Sigmoid colon (tissue), 6 donors: ENCODE measurements at regions not wholly inside any gene's neighbourhood (a gene's known extent, or its start where the extent isn't known, plus 50 kb on each side); places are given as distances from the start of the nearest gene placed in this dataset.

Source experiments
- DNase-seq: peaks from one replicate; pipeline ENCODE4 v3.0.0-alpha.2; 2019
- H3K27ac ChIP-seq, 4 donors: fragments of 200-600 bp; sonication (generic); one replicate each; pipeline ENCODE4 v1.5.1; 2016 to 2019; ENCODE audit warnings: mild to moderate bottlenecking in 1 of 4
- H3K27me3 ChIP-seq, 3 donors: fragments of 200-600 bp; sonication (generic); one replicate each; pipeline ENCODE4 v1.5.1; 2019; ENCODE audit warnings: mild to moderate bottlenecking in 1 of 3
- H3K36me3 ChIP-seq, 4 donors: fragments of 200-600 bp; sonication (generic); one replicate each; pipeline ENCODE4 v1.5.1; 2016 to 2019
- H3K4me1 ChIP-seq, 4 donors: fragments of 200-600 bp; sonication (generic); one replicate each; pipeline ENCODE4 v1.5.1; 2017 to 2019
- H3K4me3 ChIP-seq, 4 donors: fragments of 200-600 bp; sonication (generic); one replicate each; pipeline ENCODE4 v1.5.1; 2017 to 2019; ENCODE audit warnings: mild to moderate bottlenecking in 2 of 4, moderate library complexity in 1 of 4
- H3K9me3 ChIP-seq, 4 donors: fragments of 200-600 bp in 3 of 4; sonication (generic) in 3 of 4; one replicate each; pipeline versions ENCODE4 v1.5.1 to v1.6.1; 2013 to 2019
- EP300 ChIP-seq, 4 donors: sonication (generic); formaldehyde crosslinking; IDR thresholded peaks; one replicate each; pipeline ENCODE4 v1.6.1; 2017; ENCODE audit warnings: antibody characterized with exemption in 4 of 4
- POLR2A ChIP-seq, 2 donors: fragments of 450-650 bp; IDR thresholded peaks; one replicate each; pipeline ENCODE4 v1.6.1; 2016; ENCODE audit warnings: antibody characterized with exemption in 2 of 2, mild to moderate bottlenecking in 2 of 2, moderate library complexity in 2 of 2
- POLR2AphosphoS5 ChIP-seq, 4 donors: sonication (generic); formaldehyde crosslinking; IDR thresholded peaks; one replicate each; pipeline ENCODE4 v1.6.1; 2017; ENCODE audit warnings: antibody characterized with exemption in 4 of 4
- WGBS, 2 donors: extraction: QIAGEN DNeasy Blood & Tissue Kit; methylation state at CpG; one replicate each; pipeline ENCODE4 v1.1.7; 2013; 5-methylcytosine and 5-hydroxymethylcytosine counted together
- intact Hi-C: fragments of 100-400 bp; cut with DNase I; formaldehyde crosslinking; loops from one replicate; pipeline ENCODE4 v1.15.1; 2023
- TF ChIP-seq, protein P1 (sequence below), 4 experiments: fragments of 450-650 bp in 3 of 4; fragments of 200-600 bp in 1 of 4; IDR thresholded peaks; one replicate each; pipeline ENCODE4 v1.5.1; 2016 to 2019; ENCODE audit warnings: antibody characterized with exemption in 4 of 4, mild to moderate bottlenecking in 3 of 4, moderate library complexity in 2 of 4
- donor health status: healthy with polysubstance abuse.
- donor health status: healthy.

DNA sequence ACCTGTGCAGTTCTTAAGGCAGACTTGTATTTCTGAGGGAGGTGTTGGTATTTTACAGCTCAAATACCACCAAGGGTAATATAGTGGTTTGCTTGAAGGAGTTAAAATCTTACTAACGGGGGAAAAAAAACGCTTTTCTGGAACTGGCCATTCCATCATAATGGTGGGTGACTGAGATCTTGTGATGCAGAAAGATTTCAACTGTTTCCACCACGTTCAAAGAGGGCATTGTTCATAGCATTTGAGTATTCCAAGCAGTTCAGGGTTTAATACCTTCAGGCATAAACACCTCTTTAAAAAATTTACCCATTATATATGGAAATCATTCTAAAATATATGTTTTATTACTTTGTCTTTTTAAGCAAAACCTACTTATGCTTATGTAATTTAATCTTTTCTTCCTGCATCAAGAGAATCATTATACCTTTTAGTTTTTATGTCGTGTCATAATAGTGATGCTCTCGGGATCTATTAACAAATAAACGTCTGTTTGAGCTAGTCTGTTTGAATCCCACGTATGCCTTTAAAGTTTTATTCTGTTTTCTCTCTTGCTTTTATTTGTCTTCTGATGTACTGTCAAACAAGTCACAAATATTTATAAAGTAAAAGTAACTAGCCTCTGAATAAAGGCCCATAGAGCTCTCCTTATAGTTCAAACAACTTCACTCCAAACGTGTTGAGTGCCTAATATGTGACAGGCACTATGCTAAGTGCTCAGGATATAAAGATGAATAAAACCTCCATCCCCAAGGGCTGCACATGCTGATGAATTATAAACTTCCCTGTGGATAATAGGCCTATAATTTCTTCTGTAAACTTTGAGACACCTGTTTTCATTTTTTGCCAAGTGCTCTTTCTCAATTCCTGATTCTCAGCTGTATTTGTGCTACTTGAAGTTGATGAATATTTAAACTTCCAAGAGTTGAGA is 298.8 kb upstream of the FERMT1 start:
- Histone ChIP-seq H3K27me3 (no peaks in the 10 kb centered on the region), H3K4me1 (no peaks in the 10 kb centered on the region), H3K36me3 (no peaks in the 10 kb centered on the region), H3K9me3 (no peaks in the 10 kb centered on the region), H3K27ac (no peak overlapping the region), H3K4me3 (no peak overlapping the region)
- WGBS, 2 donors, result 41 to 62% methylated on average over 8 of the region's 8 CpGs
- TF ChIP-seq EP300 (IDR thresholded peaks at IDR 0.05) (no peak), POLR2A (IDR thresholded peaks at IDR 0.05) (no peak)
- TF ChIP-seq, protein P1, sequence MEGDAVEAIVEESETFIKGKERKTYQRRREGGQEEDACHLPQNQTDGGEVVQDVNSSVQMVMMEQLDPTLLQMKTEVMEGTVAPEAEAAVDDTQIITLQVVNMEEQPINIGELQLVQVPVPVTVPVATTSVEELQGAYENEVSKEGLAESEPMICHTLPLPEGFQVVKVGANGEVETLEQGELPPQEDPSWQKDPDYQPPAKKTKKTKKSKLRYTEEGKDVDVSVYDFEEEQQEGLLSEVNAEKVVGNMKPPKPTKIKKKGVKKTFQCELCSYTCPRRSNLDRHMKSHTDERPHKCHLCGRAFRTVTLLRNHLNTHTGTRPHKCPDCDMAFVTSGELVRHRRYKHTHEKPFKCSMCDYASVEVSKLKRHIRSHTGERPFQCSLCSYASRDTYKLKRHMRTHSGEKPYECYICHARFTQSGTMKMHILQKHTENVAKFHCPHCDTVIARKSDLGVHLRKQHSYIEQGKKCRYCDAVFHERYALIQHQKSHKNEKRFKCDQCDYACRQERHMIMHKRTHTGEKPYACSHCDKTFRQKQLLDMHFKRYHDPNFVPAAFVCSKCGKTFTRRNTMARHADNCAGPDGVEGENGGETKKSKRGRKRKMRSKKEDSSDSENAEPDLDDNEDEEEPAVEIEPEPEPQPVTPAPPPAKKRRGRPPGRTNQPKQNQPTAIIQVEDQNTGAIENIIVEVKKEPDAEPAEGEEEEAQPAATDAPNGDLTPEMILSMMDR (IDR thresholded peaks at IDR 0.05), result no peak
- intact Hi-C loops, result no loop called here
- no peak for DNase-seq

DNA sequence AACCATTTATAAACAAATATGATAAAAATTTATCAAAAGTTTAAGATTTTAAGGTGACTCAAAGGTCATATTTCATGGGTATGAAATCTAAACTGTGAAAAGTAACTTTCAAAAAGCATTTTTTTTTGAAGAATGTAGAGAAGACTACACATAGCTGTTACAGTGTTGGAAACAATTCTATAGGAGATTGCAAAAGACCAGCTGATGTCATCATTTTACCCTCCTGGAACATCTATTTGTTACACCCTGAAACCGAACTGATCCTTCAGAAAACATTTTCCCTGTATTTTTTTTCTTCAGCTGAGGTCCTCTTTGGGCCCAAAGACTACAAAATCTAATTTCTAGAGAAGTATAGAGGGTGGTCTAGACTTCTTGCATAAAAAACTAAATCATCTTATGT is 297.5 kb upstream of the FERMT1 start:
- intact Hi-C loops, result no loop called here
- Histone ChIP-seq H3K27me3 (no peaks in the 10 kb centered on the region), H3K4me3 (no peak overlapping the region), H3K27ac (no peak overlapping the region), H3K36me3 (no peaks in the 10 kb centered on the region), H3K4me1 (no peaks in the 10 kb centered on the region), H3K9me3 (peaks cover 0 to 1% (median 0%) of the 10 kb centered on the region in 4 donors)
- DNase-seq, result no peak
- TF ChIP-seq POLR2A (IDR thresholded peaks at IDR 0.05) (no peak), EP300 (IDR thresholded peaks at IDR 0.05) (no peak), POLR2AphosphoS5 (IDR thresholded peaks at IDR 0.05) (no peak)
- TF ChIP-seq, protein P1 (IDR thresholded peaks at IDR 0.05), result no peak
- 47 to 71% methylated on average over 1 of the region's 1 CpG for WGBS, 2 donors

DNA sequence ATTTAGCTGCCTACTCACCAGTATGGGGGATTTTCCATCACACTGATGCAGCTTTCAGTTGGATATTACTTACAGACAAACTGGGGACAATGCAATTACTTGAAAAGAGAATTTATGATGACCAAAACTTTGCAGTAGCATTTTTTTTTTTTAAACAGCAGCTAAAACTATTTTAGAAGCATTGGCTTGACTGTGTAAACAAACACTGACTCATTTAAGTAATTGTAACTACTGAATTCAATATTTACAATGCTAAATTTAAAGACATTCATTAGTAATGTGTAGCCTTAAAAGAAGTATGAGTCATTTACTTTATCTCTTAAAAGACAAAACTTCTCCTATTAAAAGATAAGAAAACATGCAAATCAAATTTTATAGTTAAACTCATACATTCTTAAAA is 295.9 kb upstream of the FERMT1 start:
- intact Hi-C loops, result no loop called here
- TF ChIP-seq POLR2A (IDR thresholded peaks at IDR 0.05) (no peak), POLR2AphosphoS5 (IDR thresholded peaks at IDR 0.05) (no peak), EP300 (IDR thresholded peaks at IDR 0.05) (no peak)
- TF ChIP-seq, protein P1 (IDR thresholded peaks at IDR 0.05), result no peak

DNA sequence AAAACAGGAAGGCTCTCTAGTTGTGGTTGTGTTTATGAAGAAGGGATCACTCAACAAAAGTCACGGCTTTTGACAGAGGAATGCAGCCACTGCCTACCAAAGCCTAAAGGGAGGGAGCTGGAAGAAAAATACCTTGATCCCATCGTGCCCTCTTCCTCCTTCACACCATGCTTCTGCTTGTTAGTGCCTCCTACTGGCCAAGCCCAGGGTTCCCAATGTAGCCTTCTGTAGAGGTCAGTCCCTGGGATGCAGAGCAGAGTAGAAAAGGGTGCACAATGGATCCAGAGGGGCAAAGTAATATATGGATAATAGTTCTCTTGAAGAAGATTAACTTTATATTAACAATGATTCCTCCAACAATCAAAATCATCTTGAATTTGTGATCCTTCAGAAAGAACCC is 293.5 kb upstream of the FERMT1 start:
- H3K9me3 ChIP-seq, result peaks cover 0 to 2% (median 0%) of the 10 kb centered on the region in 4 donors
- intact Hi-C loops, result no loop called here
- H3K36me3 ChIP-seq, result no peaks in the 10 kb centered on the region
- H3K4me3 ChIP-seq, result no peak overlapping the region
- no peaks in the 10 kb centered on the region for H3K4me1 ChIP-seq
- WGBS, 2 donors, result 58 to 77% methylated on average over 2 of the region's 2 CpGs
- no peaks in the 10 kb centered on the region for H3K27me3 ChIP-seq
- TF ChIP-seq POLR2A (IDR thresholded peaks at IDR 0.05), result no peak
- TF ChIP-seq, protein P1 (IDR thresholded peaks at IDR 0.05), result no peak
- TF ChIP-seq POLR2AphosphoS5 (IDR thresholded peaks at IDR 0.05), result no peak
- no peak for TF ChIP-seq EP300 (IDR thresholded peaks at IDR 0.05)
- DNase-seq, result no peak
- no peak overlapping the region for H3K27ac ChIP-seq

More for the DNA sequence above, 295.9 kb upstream of the FERMT1 start:
- Histone ChIP-seq H3K9me3 (peaks cover 0 to 2% (median 0%) of the 10 kb centered on the region in 4 donors), H3K36me3 (no peaks in the 10 kb centered on the region), H3K27me3 (no peaks in the 10 kb centered on the region), H3K4me1 (no peaks in the 10 kb centered on the region), H3K27ac (no peak overlapping the region), H3K4me3 (no peak overlapping the region)
- no peak for DNase-seq
